ENCODE measurements at regions not wholly inside any gene's neighbourhood (a gene's known extent, or its start where the extent isn't known, plus 50 kb on each side); places are given as distances from the start of the nearest gene placed in this dataset.
"Not testable (repeated sequence)": the region's sequence is repeated elsewhere in the genome, so short reads cannot be mapped to it uniquely, and the experiment has no call there.

GRCh38 chrX:144131080-144131479, 247.2 kb downstream of the UBE2NL start:
- TF ChIP-seq, protein P1, sequence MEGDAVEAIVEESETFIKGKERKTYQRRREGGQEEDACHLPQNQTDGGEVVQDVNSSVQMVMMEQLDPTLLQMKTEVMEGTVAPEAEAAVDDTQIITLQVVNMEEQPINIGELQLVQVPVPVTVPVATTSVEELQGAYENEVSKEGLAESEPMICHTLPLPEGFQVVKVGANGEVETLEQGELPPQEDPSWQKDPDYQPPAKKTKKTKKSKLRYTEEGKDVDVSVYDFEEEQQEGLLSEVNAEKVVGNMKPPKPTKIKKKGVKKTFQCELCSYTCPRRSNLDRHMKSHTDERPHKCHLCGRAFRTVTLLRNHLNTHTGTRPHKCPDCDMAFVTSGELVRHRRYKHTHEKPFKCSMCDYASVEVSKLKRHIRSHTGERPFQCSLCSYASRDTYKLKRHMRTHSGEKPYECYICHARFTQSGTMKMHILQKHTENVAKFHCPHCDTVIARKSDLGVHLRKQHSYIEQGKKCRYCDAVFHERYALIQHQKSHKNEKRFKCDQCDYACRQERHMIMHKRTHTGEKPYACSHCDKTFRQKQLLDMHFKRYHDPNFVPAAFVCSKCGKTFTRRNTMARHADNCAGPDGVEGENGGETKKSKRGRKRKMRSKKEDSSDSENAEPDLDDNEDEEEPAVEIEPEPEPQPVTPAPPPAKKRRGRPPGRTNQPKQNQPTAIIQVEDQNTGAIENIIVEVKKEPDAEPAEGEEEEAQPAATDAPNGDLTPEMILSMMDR (IDR thresholded peaks at IDR 0.05) = not testable (repeated sequence)
- not testable (repeated sequence) for TF ChIP-seq POLR2A (IDR thresholded peaks at IDR 0.05)

All from gastroesophageal sphincter (tissue), 3 donors.